GM18867 (cell line): ENCODE measurements at regions not wholly inside any gene's neighbourhood (a gene's known extent, or its start where the extent isn't known, plus 50 kb on each side); places are given as distances from the start of the nearest gene placed in this dataset.
"Not testable (repeated sequence)": the region's sequence is repeated elsewhere in the genome, so short reads cannot be mapped to it uniquely, and the experiment has no call there.

Source experiments
- ATAC-seq: cut with Tn5 transposase; IDR thresholded peaks from one replicate; pipeline ENCODE4 v1.9.1; 2021; ENCODE audit warnings: mild to moderate bottlenecking, moderate library complexity; ENCODE audit not compliant: unreplicated experiment

DNA sequence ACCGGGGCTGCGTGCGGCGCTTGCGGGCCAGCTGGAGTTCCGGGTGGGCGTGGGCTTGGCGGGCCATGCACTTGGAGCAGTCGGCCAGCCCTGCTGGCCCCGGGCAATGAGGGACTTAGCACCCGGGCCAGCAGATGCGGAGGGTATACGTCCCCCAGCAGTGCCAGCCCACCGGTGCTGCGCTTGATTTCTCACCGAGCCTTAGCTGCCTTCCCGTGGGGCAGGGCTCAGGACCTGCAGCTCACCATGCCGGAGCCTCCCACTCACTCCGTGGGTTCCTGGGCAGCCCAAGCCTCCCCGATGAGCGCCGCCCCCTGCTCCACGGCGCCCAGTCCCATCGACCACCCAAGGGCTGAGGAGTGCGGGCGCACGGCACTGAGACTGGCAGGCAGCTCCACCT is 51.4 kb upstream of the INPP4B start:
- not testable (repeated sequence) for ATAC-seq

DNA sequence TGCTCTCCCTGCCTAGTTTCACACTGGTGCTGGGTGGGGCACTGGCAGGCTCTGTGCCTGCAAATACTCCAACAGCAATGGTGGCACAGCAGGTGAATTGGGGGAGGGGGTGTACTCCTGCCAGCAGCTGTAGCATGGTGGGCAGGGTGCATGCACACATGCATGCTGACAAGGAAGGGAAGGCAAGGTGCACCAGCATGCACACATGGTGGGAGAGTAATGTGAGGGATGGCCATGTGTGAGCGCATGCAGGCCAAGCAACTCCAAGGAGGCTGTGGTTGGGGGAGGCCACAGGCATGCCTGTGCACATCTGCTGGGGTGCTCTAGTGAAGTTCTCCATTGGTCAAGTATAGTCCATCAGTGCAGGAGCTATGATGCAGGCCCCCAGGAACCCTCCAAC is 54.5 kb upstream of the INPP4B start:
- ATAC-seq, result no peak

DNA sequence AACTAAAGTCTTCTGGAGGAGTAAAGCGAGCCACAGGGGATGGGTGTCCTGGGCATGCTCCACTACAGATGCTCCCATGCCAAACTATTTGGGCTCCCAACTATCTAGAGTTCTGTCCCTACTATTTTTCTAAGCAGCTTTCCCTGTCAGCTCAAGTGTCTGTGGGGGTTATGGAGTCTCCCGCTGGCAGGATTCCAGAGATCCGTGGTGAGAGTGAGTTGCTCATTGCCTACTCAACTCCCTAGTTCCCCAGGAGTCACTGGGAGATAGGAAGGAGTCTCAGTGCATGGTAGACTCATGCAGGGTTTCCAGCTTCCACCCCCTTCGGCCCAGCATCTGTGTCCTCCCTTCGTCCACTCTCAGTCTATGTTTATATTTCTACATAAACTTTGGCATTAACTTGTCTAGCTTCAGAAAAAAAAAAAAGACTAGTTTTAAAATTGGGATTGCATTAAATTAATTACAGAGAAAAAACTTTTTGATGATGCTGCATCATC is 55.1 kb upstream of the INPP4B start:
- ATAC-seq, result no peak

DNA sequence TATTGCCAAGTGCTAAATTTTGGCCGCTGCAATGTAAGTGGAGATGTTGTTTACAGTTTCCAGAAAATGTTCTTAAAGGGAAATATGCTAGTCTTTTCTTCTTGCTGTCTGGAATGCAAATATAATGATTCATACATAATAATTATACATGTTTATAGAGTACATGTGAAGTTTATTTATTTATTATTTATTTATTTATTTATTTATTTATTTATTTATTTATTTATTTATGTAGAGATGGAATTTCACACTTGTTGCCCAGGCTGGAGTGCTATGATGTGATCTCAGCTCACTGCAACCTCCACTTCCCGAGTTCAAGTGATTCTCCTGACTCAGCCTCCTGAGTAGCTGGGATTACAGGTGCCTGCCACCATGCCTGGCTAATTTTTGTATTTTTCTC is 57.5 kb upstream of the INPP4B start:
- not testable (repeated sequence) for ATAC-seq

DNA sequence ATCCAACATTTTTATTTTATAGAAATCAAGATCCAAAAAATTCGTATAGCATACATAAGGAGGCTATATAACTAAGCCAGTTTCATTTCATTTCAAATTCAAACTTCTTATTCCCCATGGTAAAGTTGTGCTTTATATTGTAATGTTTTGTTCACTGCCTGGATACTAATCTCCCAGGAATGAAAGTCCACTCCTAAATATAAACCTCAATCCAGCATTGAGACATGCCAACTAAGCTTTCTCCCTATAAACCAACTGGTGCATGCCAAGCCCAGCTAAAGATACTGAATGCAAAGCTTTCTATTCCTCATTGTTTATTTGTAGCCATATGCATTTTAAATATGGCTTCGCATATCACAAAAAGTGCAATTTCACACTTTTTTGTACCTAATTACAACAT is 63.8 kb upstream of the INPP4B start:
- ATAC-seq, result no peak

DNA sequence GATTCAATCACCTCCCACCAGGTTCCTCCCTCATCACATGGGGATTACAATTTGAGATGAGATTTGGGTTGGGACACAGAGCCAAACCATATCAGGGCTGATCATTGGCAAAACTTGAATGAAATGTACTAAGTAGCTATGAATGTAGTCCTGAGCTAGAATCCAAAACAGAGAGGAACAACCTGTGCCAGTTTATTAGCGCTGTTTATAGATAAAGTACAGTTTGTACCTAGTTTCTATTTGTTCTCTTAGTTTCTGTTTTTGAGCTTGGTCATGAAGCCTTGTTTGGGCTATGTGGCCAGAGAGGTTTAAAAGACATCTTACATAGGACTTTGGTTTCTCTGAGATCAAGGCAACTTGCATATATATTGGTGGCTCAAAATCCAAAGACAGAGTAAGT is 66.9 kb upstream of the INPP4B start:
- ATAC-seq, result no peak

DNA sequence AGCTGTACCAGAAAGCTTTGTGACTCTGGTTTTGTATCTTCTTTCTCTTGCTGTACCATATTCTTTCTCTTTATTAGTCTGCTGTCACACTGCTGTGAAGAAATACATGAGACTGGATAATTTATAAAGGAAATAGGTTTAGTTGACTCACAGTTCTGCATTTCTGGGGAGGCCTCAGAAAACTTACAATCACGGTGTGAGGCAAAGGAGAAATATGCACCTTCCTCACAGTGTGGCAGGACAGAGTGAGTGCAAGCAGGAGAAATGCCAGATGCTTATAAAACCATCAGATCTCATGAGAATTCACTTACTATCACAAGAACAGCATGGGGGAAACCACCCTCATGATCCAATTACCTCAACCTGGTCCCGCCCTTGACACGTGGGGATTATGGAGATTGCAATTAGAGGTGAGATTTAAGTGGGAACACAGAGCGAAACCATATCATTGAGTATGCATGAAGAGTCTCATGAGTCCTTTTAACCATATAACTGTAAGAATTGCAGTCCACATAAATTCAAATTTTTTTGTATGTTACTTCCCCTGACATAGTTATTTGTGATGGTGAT is 67.4 kb upstream of the INPP4B start:
- ATAC-seq, result no peak

DNA sequence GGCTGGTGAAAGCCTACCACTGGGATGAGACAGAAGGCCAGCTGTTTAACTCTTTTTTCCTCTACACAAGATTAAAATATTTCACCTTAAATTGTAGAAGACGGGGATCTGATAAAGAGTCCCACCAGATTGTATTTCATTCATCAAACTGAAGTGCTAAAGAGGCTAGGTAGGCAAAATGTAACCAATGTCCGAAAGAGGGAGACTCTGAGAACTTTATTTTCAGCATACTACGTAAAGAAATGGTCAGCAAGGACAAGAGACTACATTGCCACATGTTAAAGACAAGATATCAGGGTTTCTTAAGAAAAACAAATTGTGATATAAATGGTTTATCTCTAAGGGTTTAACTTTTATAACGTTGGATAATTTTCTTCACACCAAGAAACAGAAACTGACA is 71.6 kb upstream of the INPP4B start:
- ATAC-seq, result no peak

DNA sequence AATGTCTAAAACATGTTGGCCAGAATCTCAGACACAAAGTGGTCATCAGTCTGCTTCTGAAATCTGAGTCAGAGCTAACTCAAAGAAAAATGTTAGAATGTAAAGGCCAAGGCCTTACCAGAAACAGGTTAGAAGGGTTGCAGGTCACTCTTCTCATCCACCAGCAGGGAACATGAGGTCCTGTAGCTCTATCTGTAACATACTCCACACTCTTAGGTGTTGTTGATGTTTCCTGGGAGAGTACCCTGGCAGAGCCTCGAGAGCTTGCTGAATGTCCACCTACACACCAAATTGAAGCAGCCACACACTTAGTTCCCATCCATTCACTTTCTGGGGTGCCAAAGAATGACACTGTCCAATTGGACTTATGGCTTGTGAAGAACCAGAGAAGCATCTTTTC is 76.6 kb upstream of the INPP4B start:
- no peak for ATAC-seq

DNA sequence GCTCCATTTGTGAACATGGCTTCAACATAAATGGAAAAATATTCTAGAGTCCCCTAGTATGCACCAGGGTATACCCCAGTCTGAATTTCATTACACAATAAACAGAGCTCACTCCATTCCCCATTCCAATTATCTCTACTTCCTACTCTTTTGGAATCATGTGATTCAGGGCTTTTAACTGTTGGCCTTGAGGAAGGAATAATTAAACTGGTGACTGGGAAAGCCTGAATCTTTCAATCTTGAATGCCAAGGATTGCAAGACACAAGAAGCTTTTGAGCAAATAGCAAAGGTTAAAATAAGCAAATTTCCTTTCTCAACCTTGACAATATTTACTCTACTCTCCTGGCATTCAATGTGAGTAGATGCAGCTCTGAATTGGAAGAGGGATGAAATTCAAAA is 77.5 kb upstream of the INPP4B start:
- ATAC-seq, result no peak

DNA sequence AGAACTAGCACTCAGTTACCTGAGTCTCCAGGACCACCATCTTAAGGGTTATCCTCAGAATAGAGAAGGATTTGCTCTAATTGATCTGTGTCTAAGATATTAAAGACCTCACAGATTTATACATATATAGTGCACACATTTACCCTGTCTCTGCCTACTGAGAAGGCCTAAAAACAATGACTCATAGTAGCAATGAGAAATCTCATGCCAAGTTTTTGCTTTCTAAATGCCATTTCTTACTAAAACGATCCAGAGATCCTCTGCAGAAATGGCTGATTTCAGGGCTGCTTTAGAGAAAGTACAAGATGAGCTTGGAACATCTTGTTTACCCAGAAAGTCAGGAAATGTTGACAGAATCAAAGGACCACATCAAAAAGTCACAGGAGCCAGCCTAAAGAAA is 79.1 kb upstream of the INPP4B start:
- ATAC-seq, result no peak

DNA sequence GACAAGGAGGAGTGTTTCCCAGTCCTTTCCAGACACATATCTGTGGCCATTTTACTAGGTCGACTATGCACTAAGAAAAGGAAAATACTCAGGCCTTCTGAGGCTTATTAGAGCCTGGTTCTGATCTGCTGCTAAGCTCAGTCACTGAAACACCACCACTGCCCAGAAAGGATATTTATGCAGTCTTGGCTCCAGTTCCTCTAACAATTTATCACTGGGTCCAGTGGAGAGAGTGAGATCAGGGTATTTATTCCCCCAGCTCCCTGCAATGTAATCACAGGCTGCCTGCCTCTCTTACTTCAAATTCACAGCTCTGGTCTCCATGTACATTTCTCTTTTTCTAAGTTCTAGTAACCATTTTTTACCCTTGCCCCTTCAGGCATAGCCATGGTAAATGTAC is 81.6 kb upstream of the INPP4B start:
- no peak for ATAC-seq

DNA sequence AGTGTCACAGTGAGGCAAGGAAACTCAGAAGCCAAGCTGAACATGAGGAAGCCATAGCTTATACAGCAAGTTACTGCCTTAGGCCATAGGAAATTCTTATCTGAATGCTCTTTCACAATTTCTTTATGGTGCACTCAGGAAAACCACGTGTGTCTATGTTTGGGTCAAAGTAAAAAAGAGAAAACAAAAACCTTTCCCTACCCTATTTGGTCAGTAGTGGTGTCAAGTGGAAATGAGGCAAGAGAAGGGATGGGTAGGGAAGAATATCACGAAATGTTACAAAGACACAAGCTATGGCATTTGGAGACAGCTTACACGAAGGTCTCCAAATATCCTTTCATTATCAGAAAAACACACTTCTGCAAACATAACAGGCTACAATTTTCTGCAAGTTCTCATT is 83.4 kb upstream of the INPP4B start:
- no peak for ATAC-seq

DNA sequence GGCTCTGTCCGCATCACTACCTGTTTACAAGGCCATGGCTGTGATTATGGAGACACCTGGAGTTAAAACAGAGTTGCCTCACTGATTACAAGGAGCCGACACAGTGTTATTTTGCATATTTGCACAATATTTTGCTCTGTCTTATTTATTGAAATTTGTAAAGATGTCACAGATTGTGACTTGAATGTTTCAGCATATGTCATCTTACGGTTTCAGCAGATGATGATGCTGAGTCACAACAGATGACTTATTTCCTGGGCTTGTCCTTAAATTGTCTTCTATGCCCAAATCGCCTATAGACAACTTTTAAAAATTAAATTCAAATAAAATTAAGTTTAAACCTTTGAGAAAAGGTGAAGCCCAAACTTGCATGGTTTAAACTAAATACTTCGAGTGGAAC is 87.1 kb upstream of the INPP4B start:
- ATAC-seq, result no peak

DNA sequence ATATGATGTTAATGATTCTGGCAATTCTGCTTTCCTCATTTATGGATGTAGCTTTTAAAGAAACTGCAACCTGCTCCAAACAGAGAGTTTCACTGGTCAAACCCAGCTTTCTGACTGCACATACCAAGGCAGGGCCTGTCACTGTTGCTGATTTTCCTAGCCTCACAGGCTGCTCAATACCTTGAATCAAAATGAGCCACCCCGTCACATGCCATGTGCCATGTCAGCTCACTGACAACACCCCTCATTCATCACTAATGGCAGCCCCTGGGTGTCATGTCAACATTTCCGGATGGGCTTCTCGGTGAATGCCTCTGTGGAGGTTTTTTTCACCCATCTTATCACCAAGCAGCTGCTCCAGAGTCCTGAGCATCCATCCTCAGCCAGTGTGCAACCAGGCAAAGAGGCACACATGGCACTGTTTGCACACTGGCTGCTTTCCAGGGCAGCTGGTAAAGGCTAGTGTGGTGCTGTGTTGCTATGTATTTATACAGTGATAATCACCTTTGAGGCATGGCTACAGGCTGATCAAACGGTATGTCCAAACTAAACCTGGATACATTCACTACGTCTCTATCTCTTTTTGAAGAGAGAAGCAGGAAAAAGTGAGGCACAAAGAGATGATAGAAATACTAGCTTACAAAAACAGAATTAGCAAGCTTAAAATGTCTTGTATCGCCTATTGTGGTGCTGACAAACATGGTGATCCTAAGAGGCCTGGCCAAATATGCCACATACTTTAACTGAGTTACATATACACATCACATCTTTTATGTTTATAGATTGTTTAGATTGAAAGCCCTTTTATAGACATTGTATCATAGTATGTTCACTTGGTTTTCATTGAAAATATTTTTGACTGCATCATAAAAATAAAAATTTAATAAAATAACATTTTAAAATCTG is 94.6 kb upstream of the INPP4B start:
- ATAC-seq, result no peak

DNA sequence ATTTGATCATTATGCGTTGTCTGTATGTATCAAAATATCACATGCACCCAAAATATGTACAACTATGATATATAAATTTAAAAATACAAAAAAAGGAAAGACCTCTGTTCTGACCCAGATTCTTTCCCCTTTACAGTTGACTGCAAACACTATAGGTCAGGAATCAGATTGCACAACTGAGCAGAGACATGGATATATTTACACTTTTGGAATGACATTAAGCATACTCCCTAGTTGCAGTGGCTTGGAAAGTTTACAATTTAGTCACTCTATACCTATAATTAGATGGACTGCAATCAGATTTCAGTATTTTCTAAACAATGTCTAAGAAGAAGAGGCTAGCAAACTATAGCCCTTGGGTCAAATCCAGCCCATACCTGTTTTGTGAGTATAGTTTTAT is 98.5 kb upstream of the INPP4B start:
- no peak for ATAC-seq

DNA sequence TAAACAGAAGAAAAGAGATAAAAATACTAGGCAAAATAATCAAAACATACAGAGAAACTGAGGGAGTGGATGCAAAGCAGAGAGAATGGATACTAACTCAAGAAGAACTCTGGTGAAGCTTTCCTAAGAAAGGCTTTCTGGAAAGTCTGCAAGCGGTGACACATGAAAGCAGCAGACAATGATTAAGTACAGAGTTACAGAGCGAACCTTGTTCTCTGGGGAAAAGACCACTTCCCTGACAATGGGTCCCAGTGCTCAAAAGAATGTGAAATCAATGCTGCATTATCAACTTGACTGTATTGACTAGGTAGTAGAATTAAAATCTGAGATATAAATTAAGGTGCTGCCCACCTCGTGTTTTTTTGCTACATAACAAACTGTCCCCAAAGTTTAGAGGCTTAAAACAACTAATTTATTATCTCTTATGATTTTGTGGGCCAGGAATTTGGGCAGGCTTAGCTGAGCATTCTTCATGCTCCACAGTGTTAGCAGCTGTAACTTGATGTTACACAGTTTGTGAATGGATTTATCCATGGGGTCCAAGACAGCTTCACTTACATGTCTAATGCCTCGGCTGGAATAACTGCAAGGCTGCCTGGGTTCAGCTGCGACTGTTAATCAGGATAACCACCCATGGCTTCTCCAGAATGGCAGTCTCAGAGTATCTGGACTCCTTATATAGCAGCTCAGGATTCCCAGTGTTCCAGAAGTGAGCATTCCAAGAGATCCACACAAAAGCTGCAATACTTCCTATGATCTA is 106.9 kb upstream of the INPP4B start:
- no peak for ATAC-seq

DNA sequence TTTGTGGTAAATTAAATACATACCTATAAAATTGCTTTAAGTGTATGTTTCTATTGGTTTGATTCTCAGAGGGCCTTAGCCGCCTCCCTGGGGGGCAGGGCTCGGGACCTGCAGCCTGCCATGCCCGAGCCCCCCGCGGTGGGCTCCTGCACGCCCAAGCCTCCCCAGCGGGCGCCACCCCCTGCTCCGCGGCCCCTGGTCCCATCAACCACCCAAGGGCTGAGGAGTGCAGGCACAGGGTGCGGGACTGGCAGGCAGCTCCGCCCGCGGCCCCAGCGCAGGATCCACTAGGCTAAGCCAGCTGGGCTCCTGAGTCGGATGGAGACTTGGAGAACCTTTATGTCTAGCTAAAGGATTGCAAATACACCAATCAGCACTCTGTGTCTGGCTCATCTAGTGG is 108.3 kb upstream of the INPP4B start:
- no peak for ATAC-seq

DNA sequence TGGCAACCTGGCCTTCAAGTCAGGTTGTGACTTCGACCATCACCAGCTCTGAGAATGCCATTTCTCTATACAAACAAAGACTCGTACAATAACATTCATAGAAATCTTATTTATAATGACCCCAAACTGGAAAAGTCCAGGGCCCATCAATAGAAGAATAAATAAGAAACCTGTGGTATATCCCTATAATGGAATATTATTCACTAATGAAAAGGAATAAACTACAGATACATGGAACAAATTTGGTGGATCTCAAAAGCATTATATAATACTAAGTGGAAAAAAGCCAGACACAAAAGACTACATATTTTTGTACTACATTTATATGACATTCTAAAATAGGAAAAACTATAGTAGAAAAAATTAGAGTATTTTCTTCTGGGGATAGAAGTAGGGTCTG is 109.4 kb upstream of the INPP4B start:
- no peak for ATAC-seq

DNA sequence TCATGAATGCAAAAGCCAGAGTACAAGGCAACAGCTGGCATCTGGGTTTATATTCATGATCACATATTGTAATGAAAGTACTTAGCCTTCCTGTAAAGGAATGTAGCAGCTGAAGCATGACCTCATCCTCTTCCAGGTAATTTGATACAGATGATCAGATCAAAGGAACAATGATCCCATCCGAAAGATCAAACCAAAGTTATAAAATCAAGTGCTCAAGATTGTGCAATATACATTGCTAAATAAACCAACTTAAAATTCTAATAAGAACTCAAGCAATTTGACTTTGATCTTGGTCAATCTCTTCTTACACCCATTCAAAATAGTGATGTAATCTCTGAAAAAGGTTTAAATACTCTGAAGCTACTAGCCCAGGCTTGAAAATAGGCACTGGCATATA is 113.1 kb upstream of the INPP4B start:
- ATAC-seq, result no peak

DNA sequence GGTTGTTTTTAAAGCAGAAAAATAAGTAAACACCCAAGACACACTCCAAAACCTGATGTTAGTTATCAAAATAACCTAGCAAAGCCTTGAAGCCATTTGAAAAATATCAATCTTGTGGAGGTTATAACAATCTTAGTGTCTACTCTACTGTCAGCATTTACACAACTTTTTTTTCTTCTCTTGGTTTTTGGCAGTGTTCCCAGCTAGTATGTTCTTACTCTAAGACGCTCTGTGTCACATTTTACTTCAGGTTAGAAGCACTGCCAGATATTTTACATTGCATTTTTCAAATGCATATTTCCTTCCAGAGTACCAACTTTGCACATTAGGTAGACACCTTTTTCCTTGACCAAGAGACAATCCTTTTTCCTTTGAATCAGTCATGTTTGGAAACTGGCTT is 114.0 kb upstream of the INPP4B start:
- no peak for ATAC-seq
